H9 (cell line): ENCODE measurements at regions not wholly inside any gene's neighbourhood (a gene's known extent, or its start where the extent isn't known, plus 50 kb on each side); places are given as distances from the start of the nearest gene placed in this dataset.

Experiments
- DNase-seq: peaks from one replicate; pipeline ENCODE4 v3.0.0-alpha.2; 2017
- H2AFZ ChIP-seq: one replicate; pipeline ENCODE4 v1.6.1; 2013; ENCODE audit warnings: mild to moderate bottlenecking, low read length, control low read depth, moderate library complexity
- H2AK5ac ChIP-seq: 2 replicates; pipeline ENCODE4 v1.6.1; 2013; ENCODE audit warnings: low read length, control low read depth, mixed read lengths; ENCODE audit not compliant: insufficient read length
- H2BK120ac ChIP-seq: one replicate; pipeline ENCODE4 v1.6.1; 2013; ENCODE audit warnings: low read depth, mild to moderate bottlenecking, low read length, control low read depth, inconsistent platforms; ENCODE audit not compliant: poor library complexity, severe bottlenecking
- H2BK12ac ChIP-seq: 2 replicates; pipeline ENCODE4 v1.6.1; 2013; ENCODE audit warnings: low read length, control low read depth, mixed read lengths, low read depth; ENCODE audit not compliant: insufficient read length
- H2BK15ac ChIP-seq: 2 replicates; pipeline ENCODE4 v1.6.1; 2013; ENCODE audit warnings: low read depth, low read length, control low read depth
- H2BK20ac ChIP-seq: one replicate; pipeline ENCODE4 v1.6.1; 2013; ENCODE audit warnings: low read depth, mild to moderate bottlenecking, low read length, control low read depth, inconsistent platforms; ENCODE audit not compliant: poor library complexity, severe bottlenecking
- H2BK5ac ChIP-seq: 2 replicates; pipeline ENCODE4 v1.6.1; 2013; ENCODE audit warnings: low read length, control low read depth, mixed read lengths; ENCODE audit not compliant: insufficient read length
- H3K14ac ChIP-seq: 2 replicates; pipeline ENCODE4 v1.6.1; 2013; ENCODE audit warnings: low read length, control low read depth; ENCODE audit not compliant: insufficient read depth
- H3K18ac ChIP-seq: 2 replicates; pipeline ENCODE4 v1.6.1; 2013; ENCODE audit warnings: low read depth, mild to moderate bottlenecking, mixed read lengths, low read length, control low read depth; ENCODE audit not compliant: insufficient read length
- H3K23ac ChIP-seq: 2 replicates; pipeline ENCODE4 v1.6.1; 2013; ENCODE audit warnings: low read length, control low read depth, mixed read lengths, low read depth; ENCODE audit not compliant: insufficient read length
- H3K23me2 ChIP-seq: 2 replicates; pipeline ENCODE4 v1.6.1; 2013; ENCODE audit warnings: low read depth, mild to moderate bottlenecking, mixed read lengths, low read length, control low read depth; ENCODE audit not compliant: insufficient read length, poor library complexity, severe bottlenecking
- H3K27ac ChIP-seq: 2 replicates; pipeline ENCODE4 v1.5.1; 2013; ENCODE audit warnings: low read length, control low read depth, mixed read lengths, low read depth; ENCODE audit not compliant: insufficient read length
- H3K27me3 ChIP-seq: 2 replicates; pipeline ENCODE4 v1.6.1; 2013; ENCODE audit warnings: low read length, control low read depth, inconsistent platforms; ENCODE audit not compliant: insufficient read depth
- H3K4ac ChIP-seq: 2 replicates; pipeline ENCODE4 v1.6.1; 2013; ENCODE audit warnings: low read depth, mild to moderate bottlenecking, control low read depth, inconsistent platforms, low read length, moderate library complexity
- H3K4me1 ChIP-seq: 2 replicates; pipeline ENCODE4 v1.6.1; 2013; ENCODE audit warnings: low read length, control low read depth, inconsistent platforms; ENCODE audit not compliant: insufficient read depth
- H3K4me2 ChIP-seq: 2 replicates; pipeline ENCODE4 v1.6.1; 2013; ENCODE audit warnings: low read length, control low read depth, mixed read lengths; ENCODE audit not compliant: insufficient read length, insufficient read depth
- H3K56ac ChIP-seq: 2 replicates; pipeline ENCODE4 v1.6.1; 2013; ENCODE audit warnings: low read depth, mild to moderate bottlenecking, mixed read lengths, low read length, control low read depth; ENCODE audit not compliant: insufficient read length
- H3K79me1 ChIP-seq: 2 replicates; pipeline ENCODE4 v1.6.1; 2013; ENCODE audit warnings: low read depth, mild to moderate bottlenecking, moderate library complexity, low read length, control low read depth, inconsistent platforms; ENCODE audit not compliant: insufficient read depth, poor library complexity, severe bottlenecking
- H3K79me2 ChIP-seq: 2 replicates; pipeline ENCODE4 v1.6.1; 2013; ENCODE audit warnings: low read length, control low read depth, inconsistent platforms; ENCODE audit not compliant: insufficient read depth
- H3K9ac ChIP-seq: 2 replicates; pipeline ENCODE4 v1.6.1; 2013; ENCODE audit warnings: low read length, control low read depth, mixed read lengths; ENCODE audit not compliant: insufficient read length; ENCODE audit errors: extremely low read depth
- H3K9me3 ChIP-seq: one replicate; pipeline ENCODE4 v1.6.1; 2013; ENCODE audit warnings: low read depth, low read length, inconsistent platforms; ENCODE audit not compliant: control insufficient read depth
- H3T11ph ChIP-seq: one replicate; pipeline ENCODE4 v1.6.1; 2013; ENCODE audit warnings: mild to moderate bottlenecking, low read length, control low read depth, inconsistent platforms
- H4K20me1 ChIP-seq: one replicate; pipeline ENCODE4 v1.6.1; 2013; ENCODE audit not compliant: control insufficient read depth, insufficient read length, insufficient read depth
- H4K5ac ChIP-seq: 2 replicates; pipeline ENCODE4 v1.6.1; 2013; ENCODE audit warnings: low read depth, mild to moderate bottlenecking, mixed read lengths, low read length, control low read depth; ENCODE audit not compliant: insufficient read length
- H4K8ac ChIP-seq: replicated peaks from 2 replicates; pipeline ENCODE4 v1.6.1; 2013; ENCODE audit warnings: low read length, control low read depth, mixed read lengths, low read depth; ENCODE audit not compliant: insufficient read length
- H4K91ac ChIP-seq: 2 replicates; pipeline ENCODE4 v1.6.1; 2013; ENCODE audit warnings: low read depth, mild to moderate bottlenecking, moderate library complexity, mixed read lengths, low read length, control low read depth; ENCODE audit not compliant: insufficient read length
- H3K27ac Mint-ChIP-seq, 3 experiments: 2 replicates in 2 of 3; 3 replicates in 1 of 3; pipeline ENCODE4 v1.8.0; 2020 to 2021; ENCODE audit warnings: mixed read lengths in 3 of 3, mild to moderate bottlenecking in 1 of 3, moderate library complexity in 1 of 3
- H3K27me3 Mint-ChIP-seq: 2 replicates; pipeline ENCODE4 v1.8.0; 2021; ENCODE audit warnings: low read depth, mild to moderate bottlenecking, moderate library complexity, mixed read lengths
- H3K36me3 Mint-ChIP-seq, 3 experiments: 2 replicates in 2 of 3; 3 replicates in 1 of 3; pipeline ENCODE4 v1.8.0; 2020 to 2021; ENCODE audit warnings: low read depth in 3 of 3, mixed read lengths in 3 of 3; ENCODE audit not compliant: insufficient read depth in 1 of 3
- H3K4me1 Mint-ChIP-seq, 2 experiments: 2 replicates each; pipeline ENCODE4 v1.8.0; 2020; ENCODE audit warnings: mixed read lengths in 2 of 2
- H3K4me3 Mint-ChIP-seq, 2 experiments: 2 replicates in 1 of 2; 3 replicates in 1 of 2; pipeline ENCODE4 v1.8.0; 2020 to 2021; ENCODE audit warnings: mild to moderate bottlenecking in 2 of 2, mixed read lengths in 2 of 2, moderate library complexity in 1 of 2
- H3K9me3 Mint-ChIP-seq, 2 experiments: 2 replicates in 1 of 2; 3 replicates in 1 of 2; pipeline ENCODE4 v1.8.0; 2020; ENCODE audit warnings: mild to moderate bottlenecking in 2 of 2, mixed read lengths in 2 of 2, moderate library complexity in 1 of 2
- WGBS: extraction: QIAGEN DNeasy Blood & Tissue Kit; methylation state at CpG from one replicate; pipeline ENCODE4 v1.1.7; 2013; ENCODE audit warnings: missing lambda C conversion rate, low lambda C conversion rate, mixed read lengths; ENCODE audit not compliant: insufficient read length; ENCODE audit errors: extremely low coverage; 5-methylcytosine and 5-hydroxymethylcytosine counted together
- TF ChIP-seq, protein P1 (sequence below): fragments of 200-600 bp; sonication (generic); conservative IDR thresholded peaks from 3 replicates; pipeline ENCODE4 v1.8.0; 2021; ENCODE audit warnings: antibody characterized with exemption, mild to moderate bottlenecking

DNA sequence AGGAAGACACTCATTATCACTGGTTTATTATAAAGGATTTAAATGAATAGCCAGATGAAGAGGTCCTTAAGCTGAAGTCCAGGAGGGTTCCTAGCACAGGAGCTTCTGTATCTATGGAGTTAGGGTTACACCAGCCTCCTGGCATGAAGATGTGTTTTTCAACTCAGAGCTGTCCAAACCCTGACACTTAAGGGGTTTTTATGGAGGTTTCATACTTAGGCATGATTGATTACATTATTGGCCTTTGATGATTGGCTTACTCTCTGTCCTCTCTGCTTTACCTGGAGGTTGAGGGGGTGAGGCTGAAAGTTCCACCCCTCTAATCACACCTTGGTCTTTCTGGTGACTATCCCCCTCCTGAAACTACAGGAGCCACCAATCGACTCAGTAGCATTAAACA lies 84.9 kb upstream of the ZNF169 start:
- H3K27me3 Mint-ChIP-seq, result no peaks in the 10 kb centered on the region
- 0 out of 7 replicates have a peak overlapping the region, but pooled peaks of 1 of the 3 experiments have one; percentile 11 for H3K27ac Mint-ChIP-seq
- H3K27ac ChIP-seq, result no peak overlapping the region
- H3K4me1 ChIP-seq, result no peaks in the 10 kb centered on the region
- H2AK5ac ChIP-seq, result no peak overlapping the region
- H4K20me1 ChIP-seq, result no peaks in the 10 kb centered on the region
- DNase-seq, result no peak
- no CpG with 5 or more reads among the region's 1 CpG for WGBS
- no peak overlapping the region for H3K4me3 Mint-ChIP-seq
- no peak overlapping the region for H4K91ac ChIP-seq
- H2AFZ ChIP-seq, result no peak overlapping the region
- H3K9me3 Mint-ChIP-seq, result no peaks in the 10 kb centered on the region; a peak in 1 of 5 replicates
- H3K4me1 Mint-ChIP-seq, result peaks cover 38 to 45% of the 10 kb centered on the region in 2 experiments
- no peak overlapping the region for H4K8ac ChIP-seq
- H3K27me3 ChIP-seq, result no peaks in the 10 kb centered on the region
- TF ChIP-seq, protein P1, sequence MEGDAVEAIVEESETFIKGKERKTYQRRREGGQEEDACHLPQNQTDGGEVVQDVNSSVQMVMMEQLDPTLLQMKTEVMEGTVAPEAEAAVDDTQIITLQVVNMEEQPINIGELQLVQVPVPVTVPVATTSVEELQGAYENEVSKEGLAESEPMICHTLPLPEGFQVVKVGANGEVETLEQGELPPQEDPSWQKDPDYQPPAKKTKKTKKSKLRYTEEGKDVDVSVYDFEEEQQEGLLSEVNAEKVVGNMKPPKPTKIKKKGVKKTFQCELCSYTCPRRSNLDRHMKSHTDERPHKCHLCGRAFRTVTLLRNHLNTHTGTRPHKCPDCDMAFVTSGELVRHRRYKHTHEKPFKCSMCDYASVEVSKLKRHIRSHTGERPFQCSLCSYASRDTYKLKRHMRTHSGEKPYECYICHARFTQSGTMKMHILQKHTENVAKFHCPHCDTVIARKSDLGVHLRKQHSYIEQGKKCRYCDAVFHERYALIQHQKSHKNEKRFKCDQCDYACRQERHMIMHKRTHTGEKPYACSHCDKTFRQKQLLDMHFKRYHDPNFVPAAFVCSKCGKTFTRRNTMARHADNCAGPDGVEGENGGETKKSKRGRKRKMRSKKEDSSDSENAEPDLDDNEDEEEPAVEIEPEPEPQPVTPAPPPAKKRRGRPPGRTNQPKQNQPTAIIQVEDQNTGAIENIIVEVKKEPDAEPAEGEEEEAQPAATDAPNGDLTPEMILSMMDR, result no peak
- H3K56ac ChIP-seq, result no peak overlapping the region
- H2BK120ac ChIP-seq, result no peak overlapping the region
- no peak overlapping the region for H2BK15ac ChIP-seq
- H4K5ac ChIP-seq, result no peak overlapping the region
- H2BK20ac ChIP-seq, result no peak overlapping the region
- no peak overlapping the region for H3K18ac ChIP-seq
- H3K23me2 ChIP-seq, result no peaks in the 10 kb centered on the region
- no peak overlapping the region for H3K4me2 ChIP-seq
- H3K4ac ChIP-seq, result no peak overlapping the region
- H3T11ph ChIP-seq, result no peak overlapping the region
- H3K14ac ChIP-seq, result no peak overlapping the region
- no peak overlapping the region for H3K9ac ChIP-seq
- peaks cover 18 to 56% (median 40%) of the 10 kb centered on the region in 3 experiments for H3K36me3 Mint-ChIP-seq
- H2BK5ac ChIP-seq, result no peak overlapping the region
- H3K9me3 ChIP-seq, result no peaks in the 10 kb centered on the region
- H3K79me2 ChIP-seq, result peaks cover 54% of the 10 kb centered on the region; the same call in 1 of the 2 replicates
- no peak overlapping the region for H2BK12ac ChIP-seq
- H3K23ac ChIP-seq, result no peak overlapping the region
- H3K79me1 ChIP-seq, result no peaks in the 10 kb centered on the region
